NT2/D1 (cell line): ENCODE measurements at regions not wholly inside any gene's neighbourhood (a gene's known extent, or its start where the extent isn't known, plus 50 kb on each side); places are given as distances from the start of the nearest gene placed in this dataset.

Experiments
- DNase-seq: peaks from one replicate; pipeline ENCODE4 v3.0.0-alpha.2; 2011; ENCODE audit warnings: low read depth, low spot score
- H3K27me3 ChIP-seq: 2 replicates; pipeline ENCODE4 v1.6.0; 2011; ENCODE audit warnings: mild to moderate bottlenecking; ENCODE audit not compliant: insufficient read length, insufficient read depth
- H3K36me3 ChIP-seq: 2 replicates; pipeline ENCODE4 v1.6.1; 2011; ENCODE audit warnings: mild to moderate bottlenecking, low read length, mixed read lengths; ENCODE audit not compliant: insufficient read depth, insufficient read length
- H3K4me1 ChIP-seq: 2 replicates; pipeline ENCODE4 v1.5.1; 2011; ENCODE audit not compliant: insufficient read depth, insufficient read length
- H3K4me3 ChIP-seq: 2 replicates; pipeline ENCODE4 v1.5.1; 2011; ENCODE audit warnings: low read depth; ENCODE audit not compliant: insufficient read length
- H3K9ac ChIP-seq: 2 replicates; pipeline ENCODE4 v1.6.0; 2011; ENCODE audit warnings: low read depth; ENCODE audit not compliant: insufficient read length
- H3K9me3 ChIP-seq: 2 replicates; pipeline ENCODE4 v1.5.1; 2011; ENCODE audit warnings: mild to moderate bottlenecking, low read length; ENCODE audit not compliant: insufficient read depth
- SUZ12 ChIP-seq: IDR thresholded peaks from 2 replicates; pipeline ENCODE4 v1.6.1; 2011; ENCODE audit not compliant: insufficient read length, insufficient read depth; ENCODE audit errors: extremely low read depth
- YY1 ChIP-seq: IDR thresholded peaks from 2 replicates; pipeline ENCODE4 v1.6.1; 2011; ENCODE audit not compliant: insufficient read length, insufficient read depth
- ZNF274 ChIP-seq: IDR thresholded peaks from 2 replicates; pipeline ENCODE4 v1.6.1; 2011; ENCODE audit warnings: mild to moderate bottlenecking, low read depth, low read length

GRCh38 chr20:40748182-40748581 lies 59.1 kb upstream of the MAFB start:
- TF ChIP-seq SUZ12 (no peak), YY1 (no peak), ZNF274 (no peak)
- no peaks in the 10 kb centered on the region for H3K36me3 ChIP-seq
- no peaks in the 10 kb centered on the region for H3K4me1 ChIP-seq
- H3K9ac ChIP-seq = no peak overlapping the region
- no peak for DNase-seq
- H3K4me3 ChIP-seq = no peak overlapping the region
- H3K27me3 ChIP-seq = no peaks in the 10 kb centered on the region
- no peaks in the 10 kb centered on the region for H3K9me3 ChIP-seq

GRCh38 chr20:40749985-40750506 lies 61.0 kb upstream of the MAFB start:
- Histone ChIP-seq H3K36me3 (no peaks in the 10 kb centered on the region), H3K4me3 (no peak overlapping the region), H3K9ac (no peak overlapping the region), H3K9me3 (no peaks in the 10 kb centered on the region), H3K27me3 (no peaks in the 10 kb centered on the region), H3K4me1 (no peaks in the 10 kb centered on the region)
- DNase-seq = no peak
- no peak for TF ChIP-seq YY1
- no peak for TF ChIP-seq ZNF274
- TF ChIP-seq SUZ12 = no peak

GRCh38 chr20:40750541-40751035 lies 61.6 kb upstream of the MAFB start:
- DNase-seq = no peak
- Histone ChIP-seq H3K9me3 (no peaks in the 10 kb centered on the region), H3K4me3 (no peak overlapping the region), H3K36me3 (no peaks in the 10 kb centered on the region), H3K9ac (no peak overlapping the region), H3K4me1 (no peaks in the 10 kb centered on the region), H3K27me3 (no peaks in the 10 kb centered on the region)
- TF ChIP-seq ZNF274 = no peak
- TF ChIP-seq YY1 = no peak
- no peak for TF ChIP-seq SUZ12

GRCh38 chr20:40753472-40753871 lies 64.4 kb upstream of the MAFB start:
- H3K9ac ChIP-seq = no peak overlapping the region
- no peaks in the 10 kb centered on the region for H3K4me1 ChIP-seq
- no peaks in the 10 kb centered on the region for H3K9me3 ChIP-seq
- H3K27me3 ChIP-seq = no peaks in the 10 kb centered on the region
- no peak overlapping the region for H3K4me3 ChIP-seq
- DNase-seq = no peak
- TF ChIP-seq SUZ12 = no peak
- no peak for TF ChIP-seq ZNF274
- no peak for TF ChIP-seq YY1
- H3K36me3 ChIP-seq = no peaks in the 10 kb centered on the region

GRCh38 chr20:40754339-40754943 lies 65.4 kb upstream of the MAFB start:
- no peaks in the 10 kb centered on the region for H3K4me1 ChIP-seq
- no peak overlapping the region for H3K9ac ChIP-seq
- H3K4me3 ChIP-seq = no peak overlapping the region
- H3K9me3 ChIP-seq = no peaks in the 10 kb centered on the region
- H3K36me3 ChIP-seq = no peaks in the 10 kb centered on the region
- no peak for TF ChIP-seq YY1
- TF ChIP-seq ZNF274 = no peak
- TF ChIP-seq SUZ12 = no peak
- H3K27me3 ChIP-seq = no peaks in the 10 kb centered on the region
- no peak for DNase-seq

- no peak for DNase-seq
- no peaks in the 10 kb centered on the region for H3K9me3 ChIP-seq
- H3K4me1 ChIP-seq = no peaks in the 10 kb centered on the region
- H3K4me3 ChIP-seq = no peak overlapping the region
- no peaks in the 10 kb centered on the region for H3K36me3 ChIP-seq
- TF ChIP-seq SUZ12 (no peak), ZNF274 (no peak), YY1 (no peak)
- H3K9ac ChIP-seq = no peak overlapping the region
- no peaks in the 10 kb centered on the region for H3K27me3 ChIP-seq
These were observed 68.1 kb upstream of the MAFB start for GRCh38 chr20:40757087-40757486.

GRCh38 chr20:40758790-40759189 lies 69.8 kb upstream of the MAFB start:
- no peak for TF ChIP-seq YY1
- no peak for TF ChIP-seq SUZ12
- TF ChIP-seq ZNF274 = no peak
- Histone ChIP-seq H3K36me3 (no peaks in the 10 kb centered on the region), H3K4me3 (no peak overlapping the region), H3K9ac (no peak overlapping the region), H3K9me3 (no peaks in the 10 kb centered on the region), H3K4me1 (no peaks in the 10 kb centered on the region), H3K27me3 (no peaks in the 10 kb centered on the region)
- DNase-seq = no peak
